ENCODE measurements at regions not wholly inside any gene's neighbourhood (a gene's known extent, or its start where the extent isn't known, plus 50 kb on each side); places are given as distances from the start of the nearest gene placed in this dataset.
A peak's percentile ranks its signal among the peaks of the same experiment; 100 is the strongest.

DNA sequence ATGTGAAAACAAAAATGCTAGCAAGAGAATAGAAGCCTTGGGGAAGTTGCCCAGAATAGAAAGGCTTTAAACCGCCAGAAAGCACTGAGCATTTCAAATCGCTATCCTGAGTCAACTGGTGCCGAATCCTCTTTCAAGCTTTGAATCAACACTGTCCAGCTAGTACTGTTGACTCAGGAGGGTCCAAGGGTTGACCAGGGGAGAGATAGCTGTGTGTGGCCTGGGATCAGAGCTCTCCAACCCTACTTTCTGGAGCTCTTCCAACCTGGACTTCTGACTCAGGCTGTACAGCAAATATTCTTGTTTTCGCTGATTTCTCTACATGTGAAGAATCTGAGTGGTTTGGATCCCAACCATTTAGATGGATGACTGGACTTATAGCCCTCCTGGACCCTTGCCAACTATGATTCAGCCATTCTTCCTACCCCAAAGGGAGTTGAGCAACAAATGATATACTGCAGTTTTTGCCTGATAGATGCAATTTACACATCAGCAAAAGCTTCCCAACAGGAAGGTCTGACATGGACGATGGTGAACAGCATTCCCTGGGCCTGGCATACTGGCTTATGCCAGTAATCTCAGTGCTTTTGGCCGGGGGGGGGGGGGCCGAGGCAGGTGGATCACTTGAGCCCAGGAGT lies 154.0 kb upstream of the SDK2 start:
- no peak overlapping the region for H3K4me3 ChIP-seq
- TF ChIP-seq, protein P1, sequence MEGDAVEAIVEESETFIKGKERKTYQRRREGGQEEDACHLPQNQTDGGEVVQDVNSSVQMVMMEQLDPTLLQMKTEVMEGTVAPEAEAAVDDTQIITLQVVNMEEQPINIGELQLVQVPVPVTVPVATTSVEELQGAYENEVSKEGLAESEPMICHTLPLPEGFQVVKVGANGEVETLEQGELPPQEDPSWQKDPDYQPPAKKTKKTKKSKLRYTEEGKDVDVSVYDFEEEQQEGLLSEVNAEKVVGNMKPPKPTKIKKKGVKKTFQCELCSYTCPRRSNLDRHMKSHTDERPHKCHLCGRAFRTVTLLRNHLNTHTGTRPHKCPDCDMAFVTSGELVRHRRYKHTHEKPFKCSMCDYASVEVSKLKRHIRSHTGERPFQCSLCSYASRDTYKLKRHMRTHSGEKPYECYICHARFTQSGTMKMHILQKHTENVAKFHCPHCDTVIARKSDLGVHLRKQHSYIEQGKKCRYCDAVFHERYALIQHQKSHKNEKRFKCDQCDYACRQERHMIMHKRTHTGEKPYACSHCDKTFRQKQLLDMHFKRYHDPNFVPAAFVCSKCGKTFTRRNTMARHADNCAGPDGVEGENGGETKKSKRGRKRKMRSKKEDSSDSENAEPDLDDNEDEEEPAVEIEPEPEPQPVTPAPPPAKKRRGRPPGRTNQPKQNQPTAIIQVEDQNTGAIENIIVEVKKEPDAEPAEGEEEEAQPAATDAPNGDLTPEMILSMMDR (IDR thresholded peaks at IDR 0.05): no peak
- peak; percentile 86 for ATAC-seq
- H3K27ac ChIP-seq: peak overlapping the region in 1 of 2 donors; percentile 44
- intact Hi-C loops (cut with DNase I): no loop called here
- peaks cover 0 to 7% of the 10 kb centered on the region in 2 donors for H3K9me3 ChIP-seq
- peaks cover 0 to 7% of the 10 kb centered on the region in 2 donors for H3K27me3 ChIP-seq
- H3K4me1 ChIP-seq: no peaks in the 10 kb centered on the region
- peak in 2 of 4 donors; percentile 40 to 67 for DNase-seq
- no peaks in the 10 kb centered on the region for H3K36me3 ChIP-seq

DNA sequence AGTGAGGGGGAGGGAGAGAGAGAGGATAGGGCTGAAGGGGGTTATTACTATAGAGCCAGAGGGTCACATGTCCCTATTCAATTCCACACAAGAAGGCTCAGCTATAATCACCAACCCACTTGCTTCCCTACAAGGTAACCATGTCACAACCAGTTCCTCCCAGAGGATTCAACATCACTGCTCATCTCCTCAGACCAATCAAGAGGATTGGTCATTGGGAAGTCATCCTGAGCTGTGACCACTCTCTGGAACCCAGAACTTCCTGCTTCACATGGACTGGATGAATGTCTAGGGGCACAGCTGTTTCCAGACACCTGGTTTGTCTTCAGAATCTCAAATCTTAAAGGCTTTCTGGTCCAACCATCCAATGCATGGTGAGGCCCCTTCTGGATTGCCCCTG lies 154.9 kb upstream of the SDK2 start:
- Histone ChIP-seq H3K27me3 (peaks cover 0 to 15% of the 10 kb centered on the region in 2 donors), H3K36me3 (no peaks in the 10 kb centered on the region), H3K4me1 (no peaks in the 10 kb centered on the region), H3K4me3 (no peak overlapping the region), H3K27ac (no peak overlapping the region), H3K9me3 (peaks cover 0 to 7% of the 10 kb centered on the region in 2 donors)
- ATAC-seq (no peak), DNase-seq (no peak)
- intact Hi-C loops (cut with DNase I): no loop called here
- TF ChIP-seq, protein P1 (IDR thresholded peaks at IDR 0.05): no peak

DNA sequence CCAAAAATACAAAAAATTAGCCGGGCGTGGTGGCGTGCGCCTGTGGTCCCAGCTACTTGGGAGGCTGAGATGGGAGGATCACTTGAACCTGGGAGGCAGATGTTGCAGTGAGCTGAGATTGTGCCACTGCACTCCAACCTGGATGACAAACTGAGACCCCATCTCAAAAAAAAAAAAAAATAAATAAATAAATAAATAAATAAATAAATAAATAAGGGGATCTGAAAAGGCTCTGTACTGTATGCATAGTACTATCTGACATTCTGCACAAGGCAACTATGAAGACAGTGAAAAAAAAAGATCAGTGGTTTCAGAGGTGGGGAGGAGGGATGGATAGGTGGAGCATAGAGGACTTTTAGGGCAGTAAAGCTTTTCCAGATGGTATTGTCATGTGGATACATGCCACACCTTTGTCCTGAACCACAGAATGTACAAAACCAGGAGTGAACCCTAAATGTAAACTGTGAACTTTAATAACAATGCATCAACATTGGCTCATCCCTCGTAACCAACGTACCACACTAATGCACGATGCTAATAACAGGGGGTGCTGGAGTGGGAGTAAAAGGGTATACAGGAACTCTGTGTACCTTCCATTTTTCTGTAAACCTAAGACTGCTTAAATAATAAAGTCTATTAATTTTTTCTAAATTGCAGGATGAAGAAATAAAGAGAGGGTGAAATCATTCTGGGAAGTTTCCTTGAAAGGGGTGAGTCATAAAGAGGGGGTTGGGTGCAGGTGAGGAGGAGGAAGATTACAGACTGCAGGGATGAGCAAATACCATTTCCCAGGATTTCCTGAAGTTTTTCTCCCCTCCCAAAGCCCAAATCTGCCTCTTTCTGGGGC lies 155.8 kb upstream of the SDK2 start:
- Histone ChIP-seq H3K36me3 (no peaks in the 10 kb centered on the region), H3K4me3 (no peak overlapping the region), H3K27me3 (peaks cover 0 to 15% of the 10 kb centered on the region in 2 donors), H3K4me1 (no peaks in the 10 kb centered on the region), H3K9me3 (peaks cover 0 to 7% of the 10 kb centered on the region in 2 donors), H3K27ac (no peak overlapping the region)
- ATAC-seq: no peak
- DNase-seq: no peak
- TF ChIP-seq, protein P1 (IDR thresholded peaks at IDR 0.05): no peak
- intact Hi-C loops (cut with DNase I): no loop called here

DNA sequence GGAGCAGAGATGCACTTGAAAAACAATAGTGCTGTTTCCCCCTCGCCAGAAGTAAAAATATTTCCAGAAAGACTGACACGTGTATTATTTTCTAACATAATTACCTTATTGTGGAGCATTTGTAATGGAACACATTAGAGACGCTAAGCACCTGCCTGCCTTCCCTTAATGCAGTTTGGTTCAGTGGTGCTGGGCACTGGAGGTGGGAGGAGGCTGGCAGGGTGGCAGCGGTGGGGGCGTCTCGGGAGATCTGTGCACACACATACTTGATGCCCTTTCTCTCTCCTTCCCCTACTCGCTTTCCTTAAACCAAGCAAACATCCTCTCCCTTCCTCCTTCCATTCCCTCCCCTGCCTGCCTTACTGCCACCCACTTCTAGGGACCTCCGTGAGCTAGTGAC lies 156.6 kb upstream of the SDK2 start:
- TF ChIP-seq, protein P1 (IDR thresholded peaks at IDR 0.05): no peak
- Histone ChIP-seq H3K9me3 (peaks cover 0 to 7% of the 10 kb centered on the region in 2 donors), H3K27me3 (peaks cover 0 to 23% of the 10 kb centered on the region in 2 donors), H3K4me3 (no peak overlapping the region), H3K4me1 (no peaks in the 10 kb centered on the region), H3K27ac (no peak overlapping the region), H3K36me3 (no peaks in the 10 kb centered on the region)
- DNase-seq: no peak
- intact Hi-C loops (cut with DNase I): no loop called here
- no peak for ATAC-seq

DNA sequence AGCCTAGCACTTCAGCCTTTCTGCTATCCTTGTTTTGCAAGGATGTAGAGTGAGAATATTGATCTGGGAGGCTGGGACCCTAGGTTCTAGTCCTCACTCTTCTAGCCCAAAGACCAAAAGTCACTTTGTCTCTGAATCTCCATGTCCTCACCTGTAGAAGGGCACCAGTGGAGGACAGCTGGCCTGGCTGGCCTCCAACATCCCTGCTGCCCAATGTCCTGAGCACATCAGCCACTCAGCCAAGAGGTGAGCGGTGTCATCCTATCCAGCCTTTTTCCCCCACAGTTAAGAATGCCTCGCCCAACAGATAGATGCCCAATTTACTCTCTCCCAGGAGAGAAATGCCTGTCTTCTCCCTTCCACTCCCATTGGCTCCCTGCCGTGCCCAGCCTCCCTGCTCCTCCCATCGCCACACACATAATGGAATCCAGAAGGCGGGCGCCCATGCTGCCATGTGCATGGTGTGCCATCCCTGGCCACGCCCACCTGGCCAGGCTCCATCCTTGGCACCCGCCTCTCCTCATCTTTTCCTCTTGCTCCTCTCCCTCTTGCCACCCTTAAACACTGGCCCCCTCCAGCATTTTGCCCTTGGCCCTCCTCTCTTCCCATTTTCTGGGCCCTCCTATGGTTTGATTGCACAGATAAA lies 157.3 kb upstream of the SDK2 start:
- H3K27me3 ChIP-seq: peaks cover 0 to 24% of the 10 kb centered on the region in 2 donors
- no peaks in the 10 kb centered on the region for H3K36me3 ChIP-seq
- no peak overlapping the region for H3K4me3 ChIP-seq
- DNase-seq: no peak
- H3K4me1 ChIP-seq: no peaks in the 10 kb centered on the region
- H3K27ac ChIP-seq: no peak overlapping the region
- ATAC-seq: no peak
- peaks cover 0 to 7% of the 10 kb centered on the region in 2 donors for H3K9me3 ChIP-seq
- intact Hi-C loops (cut with DNase I): no loop called here
- TF ChIP-seq, protein P1 (IDR thresholded peaks at IDR 0.05): no peak

All from left lung (tissue), 4 donors.